ENCODE measurements at regions not wholly inside any gene's neighbourhood (a gene's known extent, or its start where the extent isn't known, plus 50 kb on each side); places are given as distances from the start of the nearest gene placed in this dataset.
"Not testable (repeated sequence)": the region's sequence is repeated elsewhere in the genome, so short reads cannot be mapped to it uniquely, and the experiment has no call there.

DNA sequence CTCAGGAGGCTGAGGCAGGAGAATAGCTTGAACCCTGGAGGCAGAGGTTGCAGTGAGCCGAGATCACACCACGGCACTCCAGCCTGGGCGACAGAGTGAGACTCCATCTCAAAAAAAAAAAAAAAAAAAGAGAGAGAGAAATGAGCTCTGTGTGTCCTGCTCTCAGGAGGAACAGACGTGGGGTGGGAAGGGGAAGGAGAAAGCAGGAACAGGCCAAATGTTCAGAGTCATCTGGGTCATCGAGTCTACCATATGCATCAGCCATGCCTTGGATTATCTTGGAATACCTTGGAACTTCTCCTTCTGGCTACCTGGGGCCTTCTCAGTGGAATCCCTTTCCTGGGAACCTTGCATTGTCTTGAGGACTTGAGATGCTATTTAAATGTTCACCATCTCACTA lies 51.7 kb upstream of the ZFHX3 start:
- DNase-seq = not testable (repeated sequence)

Measured in skin of body (tissue), 1 donor.